HL-60 (cell line): ENCODE measurements at regions not wholly inside any gene's neighbourhood (a gene's known extent, or its start where the extent isn't known, plus 50 kb on each side); places are given as distances from the start of the nearest gene placed in this dataset.

Source experiments
- GABPA ChIP-seq: IDR thresholded peaks from 2 replicates; pipeline ENCODE4 v1.6.1; 2012; ENCODE audit warnings: low read depth
- POLR2AphosphoS5 ChIP-seq: IDR thresholded peaks from 2 replicates; pipeline ENCODE4 v1.6.1; 2012; ENCODE audit warnings: low read depth
- SPI1 ChIP-seq: IDR thresholded peaks from 2 replicates; pipeline ENCODE4 v1.6.1; 2012; ENCODE audit warnings: low read depth, mild to moderate bottlenecking, borderline replicate concordance
- TF ChIP-seq, protein P1 (sequence below): IDR thresholded peaks from one replicate; pipeline ENCODE4 v1.5.1; 2011; ENCODE audit warnings: low read length, control low read depth, inconsistent platforms; ENCODE audit not compliant: insufficient read depth
- TF ChIP-seq, protein P2 (sequence below): IDR thresholded peaks from 2 replicates; pipeline ENCODE4 v1.6.1; 2012; ENCODE audit warnings: low read depth; ENCODE audit not compliant: insufficient replicate concordance

DNA sequence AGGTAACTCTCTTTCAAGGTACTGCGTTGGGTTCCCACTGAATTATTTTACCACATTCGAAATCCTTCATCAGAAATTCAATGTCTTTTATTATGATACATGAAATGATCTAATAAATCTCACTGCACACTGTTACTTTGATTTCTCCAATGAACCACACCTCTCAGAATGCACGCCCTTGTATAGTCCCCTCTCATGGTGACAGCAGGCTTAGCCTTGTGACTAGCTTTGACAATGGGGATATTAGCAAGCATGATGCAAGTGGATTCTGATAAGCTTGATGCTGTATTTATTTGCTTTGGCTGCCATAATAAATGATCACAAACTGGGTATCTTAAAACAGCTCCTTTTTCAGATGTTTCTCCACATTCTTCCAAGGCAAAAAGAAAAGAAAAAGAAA is 100.4 kb upstream of the ETV6 start:
- TF ChIP-seq, protein P1, sequence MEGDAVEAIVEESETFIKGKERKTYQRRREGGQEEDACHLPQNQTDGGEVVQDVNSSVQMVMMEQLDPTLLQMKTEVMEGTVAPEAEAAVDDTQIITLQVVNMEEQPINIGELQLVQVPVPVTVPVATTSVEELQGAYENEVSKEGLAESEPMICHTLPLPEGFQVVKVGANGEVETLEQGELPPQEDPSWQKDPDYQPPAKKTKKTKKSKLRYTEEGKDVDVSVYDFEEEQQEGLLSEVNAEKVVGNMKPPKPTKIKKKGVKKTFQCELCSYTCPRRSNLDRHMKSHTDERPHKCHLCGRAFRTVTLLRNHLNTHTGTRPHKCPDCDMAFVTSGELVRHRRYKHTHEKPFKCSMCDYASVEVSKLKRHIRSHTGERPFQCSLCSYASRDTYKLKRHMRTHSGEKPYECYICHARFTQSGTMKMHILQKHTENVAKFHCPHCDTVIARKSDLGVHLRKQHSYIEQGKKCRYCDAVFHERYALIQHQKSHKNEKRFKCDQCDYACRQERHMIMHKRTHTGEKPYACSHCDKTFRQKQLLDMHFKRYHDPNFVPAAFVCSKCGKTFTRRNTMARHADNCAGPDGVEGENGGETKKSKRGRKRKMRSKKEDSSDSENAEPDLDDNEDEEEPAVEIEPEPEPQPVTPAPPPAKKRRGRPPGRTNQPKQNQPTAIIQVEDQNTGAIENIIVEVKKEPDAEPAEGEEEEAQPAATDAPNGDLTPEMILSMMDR, result no peak
- TF ChIP-seq POLR2AphosphoS5, result no peak
- no peak for TF ChIP-seq GABPA
- TF ChIP-seq, protein P2, sequence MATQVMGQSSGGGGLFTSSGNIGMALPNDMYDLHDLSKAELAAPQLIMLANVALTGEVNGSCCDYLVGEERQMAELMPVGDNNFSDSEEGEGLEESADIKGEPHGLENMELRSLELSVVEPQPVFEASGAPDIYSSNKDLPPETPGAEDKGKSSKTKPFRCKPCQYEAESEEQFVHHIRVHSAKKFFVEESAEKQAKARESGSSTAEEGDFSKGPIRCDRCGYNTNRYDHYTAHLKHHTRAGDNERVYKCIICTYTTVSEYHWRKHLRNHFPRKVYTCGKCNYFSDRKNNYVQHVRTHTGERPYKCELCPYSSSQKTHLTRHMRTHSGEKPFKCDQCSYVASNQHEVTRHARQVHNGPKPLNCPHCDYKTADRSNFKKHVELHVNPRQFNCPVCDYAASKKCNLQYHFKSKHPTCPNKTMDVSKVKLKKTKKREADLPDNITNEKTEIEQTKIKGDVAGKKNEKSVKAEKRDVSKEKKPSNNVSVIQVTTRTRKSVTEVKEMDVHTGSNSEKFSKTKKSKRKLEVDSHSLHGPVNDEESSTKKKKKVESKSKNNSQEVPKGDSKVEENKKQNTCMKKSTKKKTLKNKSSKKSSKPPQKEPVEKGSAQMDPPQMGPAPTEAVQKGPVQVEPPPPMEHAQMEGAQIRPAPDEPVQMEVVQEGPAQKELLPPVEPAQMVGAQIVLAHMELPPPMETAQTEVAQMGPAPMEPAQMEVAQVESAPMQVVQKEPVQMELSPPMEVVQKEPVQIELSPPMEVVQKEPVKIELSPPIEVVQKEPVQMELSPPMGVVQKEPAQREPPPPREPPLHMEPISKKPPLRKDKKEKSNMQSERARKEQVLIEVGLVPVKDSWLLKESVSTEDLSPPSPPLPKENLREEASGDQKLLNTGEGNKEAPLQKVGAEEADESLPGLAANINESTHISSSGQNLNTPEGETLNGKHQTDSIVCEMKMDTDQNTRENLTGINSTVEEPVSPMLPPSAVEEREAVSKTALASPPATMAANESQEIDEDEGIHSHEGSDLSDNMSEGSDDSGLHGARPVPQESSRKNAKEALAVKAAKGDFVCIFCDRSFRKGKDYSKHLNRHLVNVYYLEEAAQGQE, result no peak
- no peak for TF ChIP-seq SPI1
